ENCODE measurements at regions not wholly inside any gene's neighbourhood (a gene's known extent, or its start where the extent isn't known, plus 50 kb on each side); places are given as distances from the start of the nearest gene placed in this dataset.
"Not testable (repeated sequence)": the region's sequence is repeated elsewhere in the genome, so short reads cannot be mapped to it uniquely, and the experiment has no call there.

GRCh38 chr16:59881376-59881775 is 1147.3 kb upstream of the GOT2 start:
- no peak for DNase-seq (ENCODE audit: low read depth in 2 of 2)

GRCh38 chr16:59880611-59881010 is 1146.5 kb upstream of the GOT2 start:
- no peak for DNase-seq (ENCODE audit: low read depth in 2 of 2)

- DNase-seq (ENCODE audit: low read depth in 2 of 2), result no peak
These were observed 1144.9 kb upstream of the GOT2 start for GRCh38 chr16:59878999-59879398.

GRCh38 chr16:59878479-59878878 is 1144.4 kb upstream of the GOT2 start:
- no peak for DNase-seq (ENCODE audit: low read depth in 2 of 2)

GRCh38 chr16:59864981-59865666 is 1131.0 kb upstream of the GOT2 start:
- DNase-seq (ENCODE audit: low read depth in 2 of 2), result no peak

GRCh38 chr16:59859676-59860402 is 1125.7 kb upstream of the GOT2 start:
- DNase-seq (ENCODE audit: low read depth in 2 of 2), result no peak

- no peak for DNase-seq (ENCODE audit: low read depth in 2 of 2)
These were observed 1120.8 kb upstream of the GOT2 start for GRCh38 chr16:59854846-59855439.

- no peak for DNase-seq (ENCODE audit: low read depth in 2 of 2)
These were observed 1115.6 kb upstream of the GOT2 start for GRCh38 chr16:59849716-59850115.

GRCh38 chr16:59848296-59848695 is 1114.2 kb upstream of the GOT2 start:
- no peak for DNase-seq (ENCODE audit: low read depth in 2 of 2)

GRCh38 chr16:59840169-59840568 is 1106.1 kb upstream of the GOT2 start:
- no peak for DNase-seq (ENCODE audit: low read depth in 2 of 2)

GRCh38 chr16:59826767-59827166 is 1092.7 kb upstream of the GOT2 start:
- no peak for DNase-seq (ENCODE audit: low read depth in 2 of 2)

- DNase-seq (ENCODE audit: low read depth in 2 of 2), result not testable (repeated sequence)
These were observed 1075.4 kb upstream of the GOT2 start for GRCh38 chr16:59809488-59809887.

- DNase-seq (ENCODE audit: low read depth in 2 of 2), result no peak
These were observed 1049.1 kb upstream of the GOT2 start for GRCh38 chr16:59783191-59783590.

- DNase-seq (ENCODE audit: low read depth in 2 of 2), result no peak
These were observed 1039.2 kb upstream of the GOT2 start for GRCh38 chr16:59773330-59773729.

GRCh38 chr16:59759296-59759695 is 1025.2 kb upstream of the GOT2 start:
- DNase-seq (ENCODE audit: low read depth in 2 of 2), result no peak

- DNase-seq (ENCODE audit: low read depth in 2 of 2), result no peak
These were observed 1024.7 kb upstream of the GOT2 start for GRCh38 chr16:59758848-59759247.

- no peak for DNase-seq (ENCODE audit: low read depth in 2 of 2)
These were observed 1020.7 kb upstream of the GOT2 start for GRCh38 chr16:59754854-59755253.

- no peak for DNase-seq (ENCODE audit: low read depth in 2 of 2)
These were observed 1015.7 kb upstream of the GOT2 start for GRCh38 chr16:59749662-59750336.

- DNase-seq (ENCODE audit: low read depth in 2 of 2), result no peak
These were observed 1014.4 kb upstream of the GOT2 start for GRCh38 chr16:59748531-59748930.

GRCh38 chr16:59743504-59743903 is 1009.4 kb upstream of the GOT2 start:
- DNase-seq (ENCODE audit: low read depth in 2 of 2), result no peak

- DNase-seq (ENCODE audit: low read depth in 2 of 2), result no peak
These were observed 1006.7 kb upstream of the GOT2 start for GRCh38 chr16:59740858-59741257.

GRCh38 chr16:59737274-59737673 is 1003.2 kb upstream of the GOT2 start:
- no peak for DNase-seq (ENCODE audit: low read depth in 2 of 2)

GRCh38 chr16:59733321-59733720 is 999.2 kb upstream of the GOT2 start:
- no peak for DNase-seq (ENCODE audit: low read depth in 2 of 2)

All from stimulated activated CD4-positive, alpha-beta T cell treated with anti-CD3 and anti-CD28 coated beads, Interleukin-4, amount 100 ng/mL, for 48 hours (primary cell).